ENCODE measurements at regions not wholly inside any gene's neighbourhood (a gene's known extent, or its start where the extent isn't known, plus 50 kb on each side); places are given as distances from the start of the nearest gene placed in this dataset.

- TF ChIP-seq POLR2AphosphoS5 (IDR thresholded peaks at IDR 0.05; ENCODE audit: low read depth, low read length) = no peak
- TF ChIP-seq POLR2A (IDR thresholded peaks at IDR 0.05; ENCODE audit: low read depth, low read length) = no peak
- no peak for TF ChIP-seq TAF1 (IDR thresholded peaks at IDR 0.05; ENCODE audit: borderline replicate concordance, low read depth, low read length)
Observed at GRCh38 chr5:68371607-68372006, 156.1 kb downstream of the PIK3R1 start.

Measured in GM12892 (cell line).